ENCODE measurements at regions not wholly inside any gene's neighbourhood (a gene's known extent, or its start where the extent isn't known, plus 50 kb on each side); places are given as distances from the start of the nearest gene placed in this dataset.
"Not testable (repeated sequence)": the region's sequence is repeated elsewhere in the genome, so short reads cannot be mapped to it uniquely, and the experiment has no call there.

- DNase-seq = no peak
Measured at GRCh38 chr6:14464716-14465115, 347.1 kb downstream of the CD83 start.

GRCh38 chr6:14466278-14466677, 348.7 kb downstream of the CD83 start:
- no peak for DNase-seq

GRCh38 chr6:14467591-14467990, 350.0 kb downstream of the CD83 start:
- no peak for DNase-seq

- no peak for DNase-seq
Measured at GRCh38 chr6:14468647-14469321, 351.2 kb downstream of the CD83 start.

- DNase-seq = no peak
Measured at GRCh38 chr6:14470101-14470500, 352.5 kb downstream of the CD83 start.

- DNase-seq = no peak
Measured at GRCh38 chr6:14470671-14471070, 353.1 kb downstream of the CD83 start.

- no peak for DNase-seq
Measured at GRCh38 chr6:14472255-14472985, 354.8 kb downstream of the CD83 start.

GRCh38 chr6:14472986-14473337, 355.4 kb downstream of the CD83 start:
- no peak for DNase-seq

GRCh38 chr6:14474816-14475215, 357.2 kb downstream of the CD83 start:
- no peak for DNase-seq

- no peak for DNase-seq
Measured at GRCh38 chr6:14475306-14475705, 357.7 kb downstream of the CD83 start.

GRCh38 chr6:14476793-14477531, 359.4 kb downstream of the CD83 start:
- DNase-seq = no peak

GRCh38 chr6:14477559-14477958, 360.0 kb downstream of the CD83 start:
- DNase-seq = no peak

GRCh38 chr6:14478381-14479225, 361.0 kb downstream of the CD83 start:
- DNase-seq = peak; percentile 4 to 22

- DNase-seq = not testable (repeated sequence)
Measured at GRCh38 chr6:14481946-14482345, 364.4 kb downstream of the CD83 start.

- no peak for DNase-seq
Measured at GRCh38 chr6:14487625-14488024, 370.1 kb downstream of the CD83 start.

- no peak for DNase-seq
Measured at GRCh38 chr6:14488180-14488579, 370.6 kb downstream of the CD83 start.

- DNase-seq = no peak
Measured at GRCh38 chr6:14489445-14489844, 371.9 kb downstream of the CD83 start.

- DNase-seq = no peak
Measured at GRCh38 chr6:14498748-14499147, 381.2 kb downstream of the CD83 start.

- no peak for DNase-seq
Measured at GRCh38 chr6:14499309-14499708, 381.7 kb downstream of the CD83 start.

GRCh38 chr6:14499841-14500240, 382.3 kb downstream of the CD83 start:
- no peak for DNase-seq

- DNase-seq = no peak
Measured at GRCh38 chr6:14500809-14501208, 383.2 kb downstream of the CD83 start.

- DNase-seq = no peak
Measured at GRCh38 chr6:14501240-14501639, 383.7 kb downstream of the CD83 start.

GRCh38 chr6:14501914-14502313, 384.3 kb downstream of the CD83 start:
- no peak for DNase-seq
